ENCODE measurements at regions not wholly inside any gene's neighbourhood (a gene's known extent, or its start where the extent isn't known, plus 50 kb on each side); places are given as distances from the start of the nearest gene placed in this dataset.

- DNase-seq: no peak
Observed at GRCh38 chr2:223396993-223397392, 205.2 kb downstream of the SCG2 start.

DNA sequence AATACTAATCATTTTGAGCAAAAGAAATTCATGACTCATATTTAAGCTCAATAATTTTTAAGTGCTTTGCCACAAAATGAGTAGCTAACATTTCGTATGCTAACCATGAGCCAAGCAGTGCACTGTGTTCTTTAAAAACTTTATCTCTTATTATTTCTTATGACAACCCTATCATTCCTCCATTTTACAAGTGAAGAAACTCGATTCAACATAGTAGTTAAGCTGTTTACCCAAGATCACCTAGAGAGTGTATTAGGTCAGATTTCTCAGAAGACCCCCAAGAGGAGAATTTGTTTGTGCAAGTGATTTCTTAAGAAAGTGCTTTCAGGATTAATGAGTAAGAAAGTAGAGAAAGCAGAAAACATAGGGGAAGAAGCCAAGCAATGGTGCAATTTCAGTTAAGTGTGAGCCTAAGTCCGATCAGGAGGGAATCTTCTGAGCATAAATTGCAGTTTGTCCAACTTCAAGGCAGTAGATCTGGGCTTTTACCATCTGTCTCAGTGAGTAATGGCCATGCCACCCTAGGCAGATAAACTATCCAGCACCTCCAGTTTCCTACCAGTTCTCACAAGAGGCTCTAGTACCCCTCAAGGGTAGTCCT is 202.7 kb downstream of the SCG2 start:
- no peak for DNase-seq

GRCh38 chr2:223404616-223405015 is 197.5 kb downstream of the SCG2 start:
- DNase-seq: no peak

GRCh38 chr2:223414646-223415045 is 187.5 kb downstream of the SCG2 start:
- DNase-seq: no peak

DNA sequence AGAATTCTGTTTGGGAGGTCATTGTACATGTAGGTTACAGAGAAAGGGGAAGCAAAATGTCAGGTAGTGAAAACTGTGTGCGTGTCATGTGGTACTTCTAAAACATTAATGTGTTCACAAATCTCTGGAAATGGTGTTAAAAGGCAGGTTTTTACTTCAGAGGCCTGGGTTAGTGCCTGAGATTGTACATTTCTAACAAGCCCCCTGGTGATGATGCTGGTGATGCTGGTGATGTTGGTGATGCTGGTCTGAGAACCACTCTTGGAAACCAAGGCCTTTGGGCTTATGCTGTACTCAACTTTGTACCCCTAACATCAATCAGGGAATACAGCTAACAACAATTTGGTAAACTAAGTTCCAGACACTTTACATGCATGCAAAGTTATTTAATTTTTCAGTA is 187.1 kb downstream of the SCG2 start:
- DNase-seq: no peak

GRCh38 chr2:223416815-223417610 is 185.1 kb downstream of the SCG2 start:
- DNase-seq: no peak

DNA sequence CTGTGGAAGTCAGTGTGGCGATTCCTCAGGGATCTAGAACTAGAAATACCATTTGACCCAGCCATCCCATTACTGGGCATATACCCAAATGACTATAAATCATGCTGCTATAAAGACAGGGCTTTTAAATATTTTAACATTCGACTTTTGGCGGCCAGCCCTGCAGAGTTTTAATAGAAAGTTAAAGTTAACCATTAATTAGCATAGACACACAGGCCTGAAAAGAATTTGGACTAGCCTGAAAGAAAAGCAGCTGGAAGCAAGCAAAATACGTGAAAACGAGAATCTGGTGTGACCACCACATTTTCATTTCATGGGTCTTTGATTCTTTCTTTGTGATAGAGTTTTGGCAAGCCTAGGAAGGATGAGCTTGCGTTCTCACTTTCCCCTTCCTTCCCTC is 184.0 kb downstream of the SCG2 start:
- DNase-seq: no peak

DNA sequence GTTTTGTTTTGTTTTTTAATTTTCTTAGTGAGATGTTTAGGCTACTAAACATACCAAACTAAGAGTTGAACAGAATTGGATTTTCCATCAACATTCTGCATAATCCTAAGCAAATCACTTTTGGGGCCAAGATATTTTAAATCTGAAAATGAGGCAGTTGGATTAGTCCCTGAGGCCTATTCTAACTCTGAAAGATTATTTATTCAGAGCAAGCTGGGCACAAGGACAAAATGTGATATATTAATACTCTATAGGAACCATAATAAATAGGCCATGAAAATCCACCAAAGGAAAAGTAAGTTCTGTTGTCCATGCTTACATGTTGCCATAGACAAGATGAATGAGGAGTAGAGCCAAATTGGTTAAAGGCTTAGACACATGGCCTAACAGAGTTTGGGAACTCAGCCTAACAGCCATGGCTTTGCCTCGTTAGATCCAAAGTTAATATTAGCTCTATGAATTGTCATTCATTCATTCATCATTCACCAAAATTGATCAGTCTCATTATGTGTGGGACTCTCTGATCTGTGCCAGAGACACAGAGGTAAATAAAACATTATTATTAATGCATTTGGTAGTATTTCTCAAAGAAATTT is 183.5 kb downstream of the SCG2 start:
- DNase-seq: no peak

DNA sequence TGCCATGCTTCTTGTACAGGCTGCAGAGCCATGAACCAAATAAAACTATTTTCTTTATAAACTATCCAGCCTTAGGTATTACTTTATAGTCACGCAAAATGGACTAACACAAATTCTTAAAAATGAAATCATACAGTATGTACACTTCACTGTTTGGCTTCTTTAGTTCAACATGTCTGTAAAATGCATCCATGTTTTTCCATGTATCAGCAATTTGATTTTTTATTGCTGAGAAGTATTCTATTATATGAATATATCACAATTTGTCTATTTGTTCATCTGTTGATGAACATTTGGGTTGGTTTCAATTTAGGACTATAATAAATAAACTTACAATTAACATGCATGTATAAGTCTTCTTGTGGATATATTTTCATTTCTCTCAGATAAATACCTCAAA is 182.1 kb downstream of the SCG2 start:
- DNase-seq: no peak

- no peak for DNase-seq
Observed at GRCh38 chr2:223431479-223431878, 170.7 kb downstream of the SCG2 start.

- no peak for DNase-seq
Observed at GRCh38 chr2:223433461-223433860, 168.7 kb downstream of the SCG2 start.

GRCh38 chr2:223437788-223438187 is 164.4 kb downstream of the SCG2 start:
- no peak for DNase-seq

DNA sequence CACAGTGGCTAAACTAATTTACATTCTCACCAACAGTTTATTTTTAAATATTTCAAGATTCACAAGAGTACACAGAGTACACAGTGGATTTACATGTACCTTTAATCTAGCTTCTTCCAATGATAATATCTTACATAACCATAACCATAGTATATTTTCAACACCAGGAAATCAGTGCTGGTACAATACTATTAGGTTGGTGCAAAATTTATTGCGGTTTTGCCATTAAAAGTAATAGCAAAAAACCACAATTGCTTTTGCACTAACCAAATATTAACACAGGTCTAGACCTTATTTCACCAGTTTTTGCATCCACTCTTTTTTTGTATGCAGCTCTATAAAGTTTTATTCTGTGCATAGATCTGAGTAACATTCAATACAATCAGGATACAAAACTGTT is 163.0 kb downstream of the SCG2 start:
- DNase-seq: no peak

GRCh38 chr2:223439786-223440185 is 162.4 kb downstream of the SCG2 start:
- no peak for DNase-seq

- DNase-seq: peak; percentile 55
Observed at GRCh38 chr2:223442847-223443246, 159.3 kb downstream of the SCG2 start.

GRCh38 chr2:223450246-223450645 is 151.9 kb downstream of the SCG2 start:
- no peak for DNase-seq

GRCh38 chr2:223457301-223457700 is 144.9 kb downstream of the SCG2 start:
- DNase-seq: no peak

GRCh38 chr2:223459328-223459939 is 142.7 kb downstream of the SCG2 start:
- DNase-seq: no peak

DNA sequence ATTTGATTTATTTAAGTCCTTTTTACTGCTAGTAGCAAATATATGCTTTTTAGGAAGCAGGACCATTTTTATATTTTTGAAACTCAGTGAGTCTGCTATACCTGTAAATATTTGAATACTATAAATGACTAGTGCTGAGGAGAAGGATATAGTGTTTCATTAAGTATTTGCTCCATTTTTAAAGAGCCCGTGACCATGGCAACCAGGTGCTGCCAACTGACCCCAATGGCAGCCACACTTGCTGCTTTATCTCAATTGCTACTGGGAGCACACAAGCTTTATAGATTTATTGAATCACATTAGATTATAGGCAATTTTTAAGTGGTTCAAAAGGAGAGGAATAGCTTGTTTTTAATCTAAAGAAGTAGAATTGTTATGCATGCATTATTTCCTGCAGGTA is 142.0 kb downstream of the SCG2 start:
- no peak for DNase-seq

- DNase-seq: no peak
Observed at GRCh38 chr2:223460774-223461211, 141.4 kb downstream of the SCG2 start.

GRCh38 chr2:223464071-223464470 is 138.1 kb downstream of the SCG2 start:
- DNase-seq: no peak

- DNase-seq: no peak
Observed at GRCh38 chr2:223465793-223466192, 136.4 kb downstream of the SCG2 start.

DNA sequence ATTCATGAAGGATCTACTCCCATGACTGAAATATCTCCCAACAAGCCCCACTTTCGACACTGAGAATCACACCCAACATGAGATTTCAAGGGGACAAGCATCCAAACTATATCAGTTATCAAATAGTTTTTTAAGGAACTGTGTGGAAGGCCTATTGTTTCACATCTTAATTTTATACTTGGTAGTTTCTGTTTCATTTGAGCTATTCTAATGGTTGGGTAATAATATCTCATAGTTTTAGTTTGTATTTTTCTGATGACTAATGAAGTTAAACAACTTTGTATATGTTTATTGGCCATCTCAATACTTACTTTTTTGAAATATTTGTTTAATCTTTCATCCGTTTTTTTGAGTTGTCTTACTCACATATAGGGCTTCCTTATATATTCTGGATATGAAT is 135.0 kb downstream of the SCG2 start:
- no peak for DNase-seq

Measured in renal pelvis (tissue), 1 donor.